B cell (primary cell): ENCODE measurements at regions not wholly inside any gene's neighbourhood (a gene's known extent, or its start where the extent isn't known, plus 50 kb on each side); places are given as distances from the start of the nearest gene placed in this dataset.

Source experiments
- ATAC-seq: fragments of 200-7000 bp; cut with Tn5 transposase; one replicate; pipeline ENCODE4 v1.10.0; 2021; ENCODE audit warnings: low read depth, mild to moderate bottlenecking, moderate number of reproducible peaks, moderate library complexity
- CTCF ChIA-PET: fragments of 350-600 bp; sonication (Branson Sonifier 250); formaldehyde crosslinking; loops from one replicate; lab custom pipeline; 2021; ENCODE audit warnings: antibody characterized with exemption, inconsistent platforms; lab: Charles Lee
- POLR2A ChIA-PET: fragments of 350-600 bp; sonication (Branson Sonifier 250); formaldehyde crosslinking; loops from one replicate; lab custom pipeline; 2021; ENCODE audit warnings: antibody characterized with exemption; lab: Charles Lee
- DNase-seq: peaks from one replicate; pipeline ENCODE4 v3.0.0; 2013
- H2AFZ ChIP-seq: 2 replicates; pipeline ENCODE4 v1.6.1; 2012; ENCODE audit warnings: mild to moderate bottlenecking, low read depth, low read length; ENCODE audit not compliant: insufficient read depth, poor library complexity, severe bottlenecking
- H3K27ac ChIP-seq, 2 donors: 1 replicate in 1 of 2; 2 replicates in 1 of 2; pipeline ENCODE4 v1.5.1; 2012 to 2013; ENCODE audit warnings: low read length in 2 of 2, mild to moderate bottlenecking in 2 of 2, moderate library complexity in 1 of 2
- H3K27me3 ChIP-seq, 4 experiments: fragments of 200-600 bp in 1 of 4; sonication (generic) in 1 of 4; replicated peaks in 1 of 4; 1 replicate in 2 of 4; 2 replicates in 2 of 4; pipeline versions ENCODE4 v1.6.1 to v1.7.0; 2013 to 2016; ENCODE audit warnings: low read length in 3 of 4, mild to moderate bottlenecking in 2 of 4, mixed read lengths in 1 of 4, moderate library complexity in 1 of 4; ENCODE audit not compliant: insufficient read depth in 4 of 4, control insufficient read depth in 3 of 4; ENCODE audit errors: control extremely low read depth in 1 of 4
- H3K36me3 ChIP-seq, 2 experiments: replicated peaks in 1 of 2; 1 replicate in 1 of 2; 2 replicates in 1 of 2; pipeline versions ENCODE4 v1.6.1 to v1.7.1; 2013; ENCODE audit warnings: low read length in 1 of 2; ENCODE audit not compliant: insufficient read depth in 2 of 2, control insufficient read depth in 1 of 2; ENCODE audit errors: control extremely low read depth in 1 of 2, extremely low read depth in 1 of 2
- H3K4me1 ChIP-seq, 2 donors: fragments of 200-600 bp in 1 of 2; sonication (generic) in 1 of 2; 1 replicate in 1 of 2; 2 replicates in 1 of 2; pipeline versions ENCODE4 v1.5.1 to v1.6.1; 2013 to 2017; ENCODE audit warnings: low read length in 2 of 2; ENCODE audit not compliant: control insufficient read depth in 2 of 2, insufficient read depth in 2 of 2
- H3K4me2 ChIP-seq: replicated peaks from 2 replicates; pipeline ENCODE3; 2012; ENCODE audit warnings: mild to moderate bottlenecking, low read depth, low read length; ENCODE audit not compliant: poor library complexity, severe bottlenecking
- H3K4me3 ChIP-seq, 5 experiments: fragments of 200-600 bp in 1 of 5; sonication (generic) in 1 of 5; 1 replicate in 3 of 5; 2 replicates in 2 of 5; pipeline versions ENCODE4 v1.5.1 to v1.7.0; 2011 to 2016; ENCODE audit warnings: low read length in 4 of 5, mild to moderate bottlenecking in 4 of 5, low read depth in 2 of 5, control low read depth in 1 of 5, moderate library complexity in 1 of 5; ENCODE audit not compliant: insufficient read depth in 1 of 5; ENCODE audit errors: control extremely low read depth in 1 of 5, extremely low read depth in 1 of 5
- H3K79me2 ChIP-seq: fragments of 200-600 bp; sonication (generic); one replicate; pipeline ENCODE4 v1.6.0; 2016; ENCODE audit warnings: low read length; ENCODE audit not compliant: control insufficient read depth, insufficient read depth
- H3K9ac ChIP-seq: fragments of 200-600 bp; sonication (generic); 2 replicates; pipeline ENCODE4 v1.6.1; 2017; ENCODE audit warnings: mild to moderate bottlenecking, low read length, moderate library complexity
- H3K9me3 ChIP-seq, 3 donors: one replicate each; pipeline versions ENCODE4 v1.6.1 to v1.7.1; 2013; ENCODE audit warnings: low read length in 2 of 3; ENCODE audit not compliant: control insufficient read depth in 2 of 3, insufficient read depth in 1 of 3; ENCODE audit errors: control extremely low read depth in 1 of 3
- H4K20me1 ChIP-seq: 2 replicates; pipeline ENCODE4 v1.6.0; 2012; ENCODE audit warnings: mild to moderate bottlenecking, low read length; ENCODE audit not compliant: insufficient read depth, control insufficient read depth, poor library complexity, severe bottlenecking
- H3K27ac Mint-ChIP-seq: one replicate; pipeline ENCODE4 v1.8.0; 2021; ENCODE audit warnings: mixed read lengths
- H3K27me3 Mint-ChIP-seq: one replicate; pipeline ENCODE4 v1.8.0; 2021; ENCODE audit warnings: mixed read lengths
- H3K4me1 Mint-ChIP-seq: one replicate; pipeline ENCODE4 v1.8.0; 2021; ENCODE audit warnings: mixed read lengths
- H3K4me3 Mint-ChIP-seq: one replicate; pipeline ENCODE4 v1.8.0; 2021; ENCODE audit warnings: mixed read lengths
- H3K9me3 Mint-ChIP-seq: one replicate; pipeline ENCODE4 v1.8.0; 2022; ENCODE audit warnings: mixed read lengths; ENCODE audit not compliant: insufficient read depth
- EZH2 ChIP-seq: IDR thresholded peaks from 2 replicates; pipeline ENCODE4 v1.6.1; 2012; ENCODE audit warnings: borderline replicate concordance, low read depth, mild to moderate bottlenecking, moderate library complexity, low read length; ENCODE audit not compliant: insufficient read depth, poor library complexity, severe bottlenecking
- WGBS: methylation state at CpG from one replicate; pipeline ENCODE4 v1.1.5; 2013; ENCODE audit warnings: missing lambda C conversion rate; ENCODE audit not compliant: insufficient coverage; 5-methylcytosine and 5-hydroxymethylcytosine counted together
- intact Hi-C: fragments of 100-400 bp; cut with micrococcal nuclease; formaldehyde crosslinking; loops from one replicate; pipeline ENCODE4 v1.10.0; 2022
- TF ChIP-seq, protein P1 (sequence below): fragments of 200-600 bp; IDR thresholded peaks from one replicate; pipeline ENCODE4 v1.8.0; 2022; ENCODE audit warnings: antibody characterized with exemption, mild to moderate bottlenecking

DNA sequence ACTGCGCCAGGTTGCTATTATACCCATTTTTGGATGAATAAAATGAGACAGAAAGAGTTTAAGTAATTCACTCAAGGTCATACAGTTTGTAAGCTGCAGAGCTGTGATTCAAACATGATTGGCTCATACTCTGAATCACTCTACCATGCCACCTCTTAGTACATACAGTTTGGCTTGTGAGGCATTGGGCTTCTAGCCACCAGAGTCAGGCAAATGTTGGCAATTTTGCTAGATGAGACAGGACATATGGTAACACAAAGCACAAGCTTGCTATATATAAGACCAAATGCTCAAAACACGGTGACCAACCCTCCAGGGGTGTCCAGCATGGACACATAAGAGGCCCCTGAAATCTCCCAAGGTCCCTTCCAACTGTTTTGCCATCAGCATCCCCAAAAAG is 236.0 kb upstream of the IRX5 start:
- H3K4me1 Mint-ChIP-seq, result no peaks in the 10 kb centered on the region
- Histone ChIP-seq H3K79me2 (no peaks in the 10 kb centered on the region), H3K4me1 (no peaks in the 10 kb centered on the region), H3K27ac (no peak overlapping the region), H2AFZ (no peak overlapping the region), H3K4me3 (no peak overlapping the region), H3K36me3 (no peaks in the 10 kb centered on the region), H3K9me3 (peaks cover 0 to 4% (median 0%) of the 10 kb centered on the region in 3 donors), H3K27me3 (no peaks in the 10 kb centered on the region), H3K4me2 (no peak overlapping the region), H4K20me1 (no peaks in the 10 kb centered on the region), H3K9ac (no peak overlapping the region)
- POLR2A ChIA-PET, result no interaction called here
- no peak for DNase-seq
- no peak for ATAC-seq
- H3K27ac Mint-ChIP-seq, result no peak overlapping the region
- WGBS, result 57% methylated on average over 1 of the region's 2 CpGs
- CTCF ChIA-PET, result no interaction called here
- TF ChIP-seq, protein P1, sequence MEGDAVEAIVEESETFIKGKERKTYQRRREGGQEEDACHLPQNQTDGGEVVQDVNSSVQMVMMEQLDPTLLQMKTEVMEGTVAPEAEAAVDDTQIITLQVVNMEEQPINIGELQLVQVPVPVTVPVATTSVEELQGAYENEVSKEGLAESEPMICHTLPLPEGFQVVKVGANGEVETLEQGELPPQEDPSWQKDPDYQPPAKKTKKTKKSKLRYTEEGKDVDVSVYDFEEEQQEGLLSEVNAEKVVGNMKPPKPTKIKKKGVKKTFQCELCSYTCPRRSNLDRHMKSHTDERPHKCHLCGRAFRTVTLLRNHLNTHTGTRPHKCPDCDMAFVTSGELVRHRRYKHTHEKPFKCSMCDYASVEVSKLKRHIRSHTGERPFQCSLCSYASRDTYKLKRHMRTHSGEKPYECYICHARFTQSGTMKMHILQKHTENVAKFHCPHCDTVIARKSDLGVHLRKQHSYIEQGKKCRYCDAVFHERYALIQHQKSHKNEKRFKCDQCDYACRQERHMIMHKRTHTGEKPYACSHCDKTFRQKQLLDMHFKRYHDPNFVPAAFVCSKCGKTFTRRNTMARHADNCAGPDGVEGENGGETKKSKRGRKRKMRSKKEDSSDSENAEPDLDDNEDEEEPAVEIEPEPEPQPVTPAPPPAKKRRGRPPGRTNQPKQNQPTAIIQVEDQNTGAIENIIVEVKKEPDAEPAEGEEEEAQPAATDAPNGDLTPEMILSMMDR, result no peak
- TF ChIP-seq EZH2, result no peak
- H3K27me3 Mint-ChIP-seq, result no peaks in the 10 kb centered on the region
- H3K9me3 Mint-ChIP-seq, result peaks cover 2% of the 10 kb centered on the region
- intact Hi-C loops, result no loop called here
- no peak overlapping the region for H3K4me3 Mint-ChIP-seq

DNA sequence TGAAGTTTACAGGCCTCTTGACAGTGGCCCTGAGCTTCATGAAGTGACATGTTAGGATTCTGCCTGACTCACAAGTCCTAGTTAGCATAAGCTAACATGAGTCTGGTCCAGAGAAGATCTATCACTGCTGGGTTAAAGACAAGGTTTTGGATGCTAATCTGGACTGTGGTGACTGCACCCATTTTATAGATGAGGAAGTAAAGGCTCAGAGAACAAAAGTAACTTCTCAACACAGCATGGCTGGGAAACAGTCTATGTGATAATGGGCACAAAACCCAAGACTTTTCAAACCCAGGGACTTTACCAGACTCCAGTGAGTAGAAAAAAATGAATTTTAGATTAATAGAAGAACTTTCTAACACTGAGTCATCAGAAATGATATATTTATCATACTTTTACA is 236.8 kb upstream of the IRX5 start:
- no peak for DNase-seq
- Mint-ChIP-seq H3K9me3 (peaks cover 2% of the 10 kb centered on the region), H3K4me3 (no peak overlapping the region), H3K27ac (no peak overlapping the region), H3K27me3 (no peaks in the 10 kb centered on the region), H3K4me1 (no peaks in the 10 kb centered on the region)
- H2AFZ ChIP-seq, result no peak overlapping the region
- intact Hi-C loops, result no loop called here
- H3K9ac ChIP-seq, result no peak overlapping the region
- H3K79me2 ChIP-seq, result no peaks in the 10 kb centered on the region
- no peak overlapping the region for H3K4me2 ChIP-seq
- no peak for TF ChIP-seq EZH2
- TF ChIP-seq, protein P1, result no peak
- no peaks in the 10 kb centered on the region for H3K27me3 ChIP-seq
- no peaks in the 10 kb centered on the region for H3K36me3 ChIP-seq
- ChIA-PET POLR2A (no interaction called here), CTCF (no interaction called here)
- H3K9me3 ChIP-seq, result peaks cover 0 to 4% (median 0%) of the 10 kb centered on the region in 3 donors
- no peaks in the 10 kb centered on the region for H4K20me1 ChIP-seq
- no peak overlapping the region for H3K27ac ChIP-seq
- H3K4me1 ChIP-seq, result no peaks in the 10 kb centered on the region
- no peak for ATAC-seq
- no peak overlapping the region for H3K4me3 ChIP-seq
